GM06990 (cell line): ENCODE measurements at regions not wholly inside any gene's neighbourhood (a gene's known extent, or its start where the extent isn't known, plus 50 kb on each side); places are given as distances from the start of the nearest gene placed in this dataset.

ENCODE experiments used
- DNase-seq: peaks from one replicate; pipeline ENCODE4 v3.0.0-alpha.2; 2011; ENCODE audit not compliant: insufficient read length; ENCODE audit errors: extremely low read depth
- H3K27me3 ChIP-seq: replicated peaks from 2 replicates; pipeline ENCODE4 v1.6.0; 2011; ENCODE audit warnings: low read length; ENCODE audit not compliant: control insufficient read depth, insufficient read depth
- H3K36me3 ChIP-seq: 2 replicates; pipeline ENCODE4 v1.5.1; 2011; ENCODE audit warnings: low read length; ENCODE audit not compliant: control insufficient read depth, insufficient read depth
- H3K4me3 ChIP-seq: replicated peaks from 2 replicates; pipeline ENCODE4 v1.5.1; 2011; ENCODE audit warnings: low read depth, mild to moderate bottlenecking, control low read depth, low read length
- TF ChIP-seq, protein P1 (sequence below): IDR thresholded peaks from 2 replicates; pipeline ENCODE4 v1.5.1; 2011; ENCODE audit warnings: low read length, control low read depth, mild to moderate bottlenecking, inconsistent platforms; ENCODE audit not compliant: insufficient read depth, poor library complexity, severe bottlenecking

DNA sequence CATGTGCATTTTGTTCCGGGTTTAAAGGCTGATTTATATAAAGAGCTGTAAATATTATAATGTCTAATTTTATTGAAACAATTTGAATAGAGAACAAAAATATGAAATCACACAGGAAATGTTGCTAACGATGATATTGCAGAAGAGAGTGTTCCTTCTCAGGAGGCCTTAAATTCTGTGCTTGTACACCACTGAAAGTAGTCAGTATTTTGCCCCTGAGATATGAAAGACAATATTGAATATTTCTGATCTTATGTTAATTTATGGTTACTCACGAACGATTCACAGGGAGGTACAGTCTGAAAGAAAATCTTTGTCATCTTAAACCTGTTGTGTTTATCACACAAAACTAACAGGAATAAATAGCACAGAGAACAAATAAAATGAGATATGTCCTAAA lies 213.2 kb upstream of the PLSCR5 start:
- TF ChIP-seq, protein P1, sequence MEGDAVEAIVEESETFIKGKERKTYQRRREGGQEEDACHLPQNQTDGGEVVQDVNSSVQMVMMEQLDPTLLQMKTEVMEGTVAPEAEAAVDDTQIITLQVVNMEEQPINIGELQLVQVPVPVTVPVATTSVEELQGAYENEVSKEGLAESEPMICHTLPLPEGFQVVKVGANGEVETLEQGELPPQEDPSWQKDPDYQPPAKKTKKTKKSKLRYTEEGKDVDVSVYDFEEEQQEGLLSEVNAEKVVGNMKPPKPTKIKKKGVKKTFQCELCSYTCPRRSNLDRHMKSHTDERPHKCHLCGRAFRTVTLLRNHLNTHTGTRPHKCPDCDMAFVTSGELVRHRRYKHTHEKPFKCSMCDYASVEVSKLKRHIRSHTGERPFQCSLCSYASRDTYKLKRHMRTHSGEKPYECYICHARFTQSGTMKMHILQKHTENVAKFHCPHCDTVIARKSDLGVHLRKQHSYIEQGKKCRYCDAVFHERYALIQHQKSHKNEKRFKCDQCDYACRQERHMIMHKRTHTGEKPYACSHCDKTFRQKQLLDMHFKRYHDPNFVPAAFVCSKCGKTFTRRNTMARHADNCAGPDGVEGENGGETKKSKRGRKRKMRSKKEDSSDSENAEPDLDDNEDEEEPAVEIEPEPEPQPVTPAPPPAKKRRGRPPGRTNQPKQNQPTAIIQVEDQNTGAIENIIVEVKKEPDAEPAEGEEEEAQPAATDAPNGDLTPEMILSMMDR = no peak
- Histone ChIP-seq H3K27me3 (no peaks in the 10 kb centered on the region), H3K36me3 (no peaks in the 10 kb centered on the region), H3K4me3 (no peak overlapping the region)
- DNase-seq = no peak

DNA sequence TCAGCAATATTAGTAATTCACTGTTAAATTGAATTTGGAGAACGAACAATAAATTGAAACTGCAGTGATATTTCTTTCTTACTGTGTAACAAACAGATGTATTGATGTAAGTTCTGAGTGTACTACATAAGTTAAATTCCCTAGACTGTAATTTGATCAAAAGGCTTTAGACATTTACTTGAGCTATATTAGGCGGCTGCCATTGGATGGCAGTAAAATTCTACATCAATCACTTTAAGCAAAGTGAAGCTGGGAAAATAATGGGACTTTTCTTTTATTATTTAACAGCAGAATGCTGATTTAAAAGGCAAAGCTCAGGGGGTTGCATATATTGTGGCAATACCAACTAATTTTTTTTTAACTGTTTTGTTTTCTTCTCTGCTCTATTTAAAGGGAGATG lies 212.6 kb upstream of the PLSCR5 start:
- no peak for DNase-seq
- Histone ChIP-seq H3K36me3 (no peaks in the 10 kb centered on the region), H3K4me3 (no peak overlapping the region), H3K27me3 (no peaks in the 10 kb centered on the region)
- TF ChIP-seq, protein P1 = peak; percentile 11

DNA sequence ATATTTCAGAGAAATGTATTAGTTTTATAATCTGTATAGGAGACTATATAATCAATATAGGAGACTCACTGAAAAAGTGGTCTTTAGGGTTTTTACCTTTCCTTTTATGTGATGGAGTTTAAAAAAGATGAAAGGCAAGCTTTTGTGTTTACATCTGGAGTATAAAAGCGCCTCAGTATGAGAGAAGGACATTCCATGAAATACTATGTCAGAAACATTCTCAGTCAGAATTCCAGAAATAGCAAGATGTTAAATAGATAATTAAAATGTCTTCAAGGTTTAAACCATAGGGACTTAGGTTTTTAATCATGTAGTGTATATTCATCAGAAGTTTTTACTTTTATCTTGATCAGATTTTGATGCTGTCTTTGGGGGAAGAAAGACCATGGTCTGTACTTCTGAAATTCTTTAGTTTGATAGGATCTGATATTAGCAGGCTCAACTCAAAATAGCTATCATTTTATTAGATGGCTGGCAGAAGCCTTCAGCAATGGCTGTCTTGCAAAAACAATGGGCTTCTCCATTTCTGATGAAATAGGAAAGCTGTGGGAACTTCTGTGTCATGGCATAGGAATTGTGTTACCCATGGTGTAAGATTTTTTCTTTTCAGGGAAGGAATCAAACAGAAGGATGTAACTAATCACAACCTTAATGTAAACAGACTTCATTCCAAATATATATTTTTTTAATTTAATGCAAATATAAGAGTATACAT lies 209.6 kb upstream of the PLSCR5 start:
- Histone ChIP-seq H3K4me3 (no peak overlapping the region), H3K27me3 (no peaks in the 10 kb centered on the region), H3K36me3 (no peaks in the 10 kb centered on the region)
- DNase-seq = no peak
- TF ChIP-seq, protein P1 = no peak

DNA sequence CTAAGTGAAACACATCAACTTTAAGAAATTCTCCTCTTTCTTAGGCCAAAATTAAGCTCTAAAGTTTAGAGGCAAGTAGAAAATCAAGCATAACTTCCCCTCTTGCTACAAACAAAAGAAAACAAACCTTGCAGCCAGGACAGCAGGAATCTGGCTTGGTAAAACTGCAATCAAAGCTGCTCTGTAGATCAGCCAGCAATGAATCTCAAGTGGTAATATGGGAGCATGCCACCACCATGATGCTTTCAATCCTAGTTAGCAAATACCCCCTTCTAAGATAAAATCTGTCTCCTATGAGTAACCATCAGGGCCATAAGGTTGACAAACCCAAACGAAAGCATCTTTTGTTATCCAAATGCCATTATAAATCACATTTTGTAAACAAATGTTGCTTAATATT lies 208.3 kb upstream of the PLSCR5 start:
- H3K36me3 ChIP-seq = no peaks in the 10 kb centered on the region
- H3K27me3 ChIP-seq = no peaks in the 10 kb centered on the region
- H3K4me3 ChIP-seq = no peak overlapping the region
- TF ChIP-seq, protein P1 = no peak
- DNase-seq = no peak

DNA sequence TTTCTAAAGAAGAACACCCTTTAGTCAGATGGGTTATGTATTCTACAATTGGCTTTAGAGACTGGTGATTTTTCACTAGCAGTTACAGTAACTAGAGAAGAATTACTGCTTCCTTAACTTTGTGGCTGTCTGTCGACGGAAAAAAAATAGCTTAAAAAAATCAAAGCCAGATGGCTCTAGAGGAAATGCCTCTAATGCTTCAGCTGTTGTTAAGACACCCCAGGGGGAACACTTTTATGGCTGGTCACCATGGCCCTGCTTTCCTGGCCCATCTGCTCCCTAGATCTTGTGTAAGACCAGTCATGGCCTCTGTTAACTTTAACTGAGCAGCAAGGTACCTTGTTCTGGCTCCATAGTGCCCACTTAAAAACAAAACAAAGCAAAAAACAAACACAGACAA lies 198.6 kb upstream of the PLSCR5 start:
- no peaks in the 10 kb centered on the region for H3K36me3 ChIP-seq
- no peak for DNase-seq
- H3K27me3 ChIP-seq = no peaks in the 10 kb centered on the region
- H3K4me3 ChIP-seq = no peak overlapping the region
- TF ChIP-seq, protein P1 = no peak

DNA sequence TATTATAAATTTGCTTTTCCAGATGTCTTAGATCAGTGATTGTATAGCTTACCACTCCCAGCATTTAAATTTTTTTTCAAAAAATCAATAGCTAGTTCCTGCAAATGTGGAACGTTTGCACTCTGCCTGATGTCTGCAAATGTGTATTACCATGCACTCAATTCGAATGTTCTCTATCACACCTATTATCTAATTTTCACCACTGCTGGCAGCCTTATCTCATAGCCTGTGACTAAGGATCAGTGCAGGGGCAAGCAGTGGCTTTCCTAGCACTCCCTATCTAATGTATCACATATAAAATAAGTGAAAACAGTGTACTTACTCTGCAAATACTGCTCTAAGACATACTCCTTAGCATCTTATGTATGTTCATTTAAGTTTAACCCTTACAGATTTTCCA lies 196.3 kb upstream of the PLSCR5 start:
- no peak for DNase-seq
- H3K4me3 ChIP-seq = no peak overlapping the region
- H3K27me3 ChIP-seq = no peaks in the 10 kb centered on the region
- TF ChIP-seq, protein P1 = no peak
- no peaks in the 10 kb centered on the region for H3K36me3 ChIP-seq
